Heart right ventricle (tissue), 16 donors: ENCODE measurements at regions not wholly inside any gene's neighbourhood (a gene's known extent, or its start where the extent isn't known, plus 50 kb on each side); places are given as distances from the start of the nearest gene placed in this dataset.

ENCODE experiments used
- ATAC-seq, 8 donors: fragments of 200-7000 bp; cut with Tn5 transposase; one replicate each; pipeline ENCODE4 v1.9.1; 2020; ENCODE audit warnings: mild to moderate bottlenecking in 8 of 8, moderate library complexity in 8 of 8, moderate number of reproducible peaks in 1 of 8
- DNase-seq, 2 donors: peaks; one replicate each; pipeline ENCODE4 v3.0.0-alpha.2; 2020
- H3K27ac ChIP-seq, 10 donors: fragments of 200-600 bp; sonication (generic) in 2 of 10; one replicate each; pipeline versions ENCODE4 v1.5.0 to v1.8.0; 2020 to 2022; ENCODE audit warnings: mild to moderate bottlenecking in 3 of 10
- H3K27me3 ChIP-seq, 7 donors: fragments of 200-600 bp; one replicate each; pipeline ENCODE4 v1.8.0; 2021 to 2022; ENCODE audit warnings: mild to moderate bottlenecking in 2 of 7
- H3K36me3 ChIP-seq, 9 donors: fragments of 200-600 bp; sonication (generic) in 1 of 9; one replicate each; pipeline versions ENCODE4 v1.5.0 to v1.8.0; 2020 to 2022; ENCODE audit warnings: mild to moderate bottlenecking in 2 of 9
- H3K4me1 ChIP-seq, 9 donors: fragments of 200-600 bp; sonication (generic) in 1 of 9; one replicate each; pipeline versions ENCODE4 v1.5.0 to v1.8.0; 2020 to 2022; ENCODE audit warnings: mild to moderate bottlenecking in 4 of 9
- H3K4me3 ChIP-seq, 10 donors: fragments of 200-600 bp; sonication (generic) in 2 of 10; one replicate each; pipeline versions ENCODE4 v1.5.0 to v1.8.0; 2020 to 2022; ENCODE audit warnings: mild to moderate bottlenecking in 7 of 10, moderate library complexity in 2 of 10
- H3K9me3 ChIP-seq, 11 donors: fragments of 200-600 bp in 10 of 11; sonication (generic) in 2 of 11; one replicate each; pipeline versions ENCODE4 v1.5.0 to v1.8.0; 2013 to 2022; ENCODE audit warnings: mild to moderate bottlenecking in 2 of 11, control low read depth in 1 of 11, moderate library complexity in 1 of 11
- CTCF ChIP-seq, 9 donors: fragments of 200-600 bp; sonication (generic) in 2 of 9; IDR thresholded peaks; one replicate each; pipeline versions ENCODE4 v1.5.0 to v1.8.0; 2021 to 2022; ENCODE audit warnings: antibody characterized with exemption in 9 of 9, mild to moderate bottlenecking in 5 of 9, moderate library complexity in 1 of 9
- WGBS, 2 donors: extraction: QIAGEN DNeasy Blood & Tissue Kit; methylation state at CpG; one replicate each; pipeline ENCODE4 v1.1.7; 2013; ENCODE audit warnings: inconsistent platforms in 1 of 2; 5-methylcytosine and 5-hydroxymethylcytosine counted together
- intact Hi-C, 10 donors: fragments of 100-400 bp; cut with DNase I; formaldehyde crosslinking; loops; one replicate each; pipeline versions ENCODE4 v1.11.1 to v1.14.2; 2022
- donor health status: Arrhythmogenic right ventricular cardiomyopathy.
- donor health status: ischemic (EF 13 %, LVEDD 7.1; RV severe dilation, severe dysfunction).
- donor health status: healthy with polysubstance abuse.
- donor health status: DM: no; HTN: yes; CAD: no.
- donor health status: DM: no; HTN: no; CAD: no.
- donor health status: ischemic (EF 25% LVEDD 6.9; RV normal size, moderate dysfunction).
- donor health status: ischemic (EF 25% LVEDD 5.7; RV mildly dilated, moderate dysfunction).
- donor health status: healthy.
- donor health status: DM: yes; HTN: yes; CAD: no.
- donor health status: Ischemic cardiomyopathy.
- donor health status: ischemic (EF 35%, LVEDD 5.7; RV mildly dilated, moderate dysfunction).
- donor health status: nonischemic (EF 11% LVEDD 7.7; RV severe dilation, severe dysfunction).
- donor health status: DM: yes; HTN: yes; CAD: no.
- donor health status: PGD.
- donor health status: ischemic (EF 29% LVEDD 5.4; RV normal size, mild dysfunction).
- donor health status: nonischemic (EF 23%, LVEDD 6.1; RV moderate dilation, normal function).

GRCh38 chr17:79452706-79453105 lies 158.1 kb downstream of the RBFOX3 start:
- no peaks in the 10 kb centered on the region for H3K9me3 ChIP-seq
- WGBS, 2 donors, result 75% methylated on average over 11 of the region's 11 CpGs
- DNase-seq, result no peak
- H3K36me3 ChIP-seq, result no peaks in the 10 kb centered on the region
- H3K4me1 ChIP-seq, result no peaks in the 10 kb centered on the region
- intact Hi-C loops, result no loop called here
- no peak overlapping the region for H3K4me3 ChIP-seq
- no peak overlapping the region for H3K27ac ChIP-seq
- peaks cover 0 to 41% (median 13%) of the 10 kb centered on the region in 7 donors for H3K27me3 ChIP-seq
- TF ChIP-seq CTCF (IDR thresholded peaks at IDR 0.05), result no peak
- no peak for ATAC-seq

- no peaks in the 10 kb centered on the region for H3K4me1 ChIP-seq
- H3K9me3 ChIP-seq, result no peaks in the 10 kb centered on the region
- H3K4me3 ChIP-seq, result no peak overlapping the region
- no peak for DNase-seq
- no peak for TF ChIP-seq CTCF (IDR thresholded peaks at IDR 0.05)
- intact Hi-C loops, result no loop called here
- ATAC-seq, result no peak
- H3K36me3 ChIP-seq, result no peaks in the 10 kb centered on the region
- peaks cover 0 to 44% (median 12%) of the 10 kb centered on the region in 7 donors for H3K27me3 ChIP-seq
- WGBS, 2 donors, result 64 to 81% methylated on average over 7 of the region's 7 CpGs
- H3K27ac ChIP-seq, result no peak overlapping the region
Measured at GRCh38 chr17:79451167-79451566, 159.7 kb downstream of the RBFOX3 start.

GRCh38 chr17:79446399-79447009 lies 164.3 kb downstream of the RBFOX3 start:
- no peaks in the 10 kb centered on the region for H3K36me3 ChIP-seq
- TF ChIP-seq CTCF (IDR thresholded peaks at IDR 0.05), result no peak
- H3K9me3 ChIP-seq, result no peaks in the 10 kb centered on the region
- H3K4me3 ChIP-seq, result no peak overlapping the region
- ATAC-seq, result no peak
- no peak for DNase-seq
- intact Hi-C loops, result no loop called here
- no peaks in the 10 kb centered on the region for H3K4me1 ChIP-seq
- peaks cover 0 to 29% (median 8%) of the 10 kb centered on the region in 7 donors for H3K27me3 ChIP-seq
- 71 to 72% methylated on average over 12 of the region's 12 CpGs for WGBS, 2 donors
- no peak overlapping the region for H3K27ac ChIP-seq

DNA sequence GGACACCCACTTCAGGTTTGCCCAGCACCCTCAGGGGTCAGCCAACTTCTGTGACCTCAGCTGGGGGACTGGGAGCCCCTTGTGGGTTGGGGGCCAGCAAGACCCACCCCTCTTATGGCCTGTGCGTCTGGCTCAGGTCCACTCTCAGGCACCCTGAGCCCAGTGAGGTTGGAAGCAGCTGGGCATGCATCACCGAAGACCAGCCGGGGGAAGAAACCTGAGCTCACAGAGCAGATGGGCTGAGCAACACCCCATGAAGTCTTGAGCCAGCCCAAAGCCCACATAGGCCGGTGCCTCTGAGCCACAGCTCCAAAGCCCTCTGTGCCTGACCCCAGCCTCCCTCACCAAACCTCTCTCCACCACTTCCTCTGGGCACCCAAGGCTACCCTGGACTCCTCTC lies 166.7 kb downstream of the RBFOX3 start:
- 82 to 89% methylated on average over 4 of the region's 4 CpGs for WGBS, 2 donors
- H3K4me1 ChIP-seq, result no peaks in the 10 kb centered on the region
- H3K36me3 ChIP-seq, result no peaks in the 10 kb centered on the region
- ATAC-seq (no peak), DNase-seq (no peak)
- H3K27ac ChIP-seq, result no peak overlapping the region
- no peak for TF ChIP-seq CTCF (IDR thresholded peaks at IDR 0.05)
- H3K4me3 ChIP-seq, result no peak overlapping the region
- intact Hi-C loops, result no loop called here
- no peaks in the 10 kb centered on the region for H3K9me3 ChIP-seq
- H3K27me3 ChIP-seq, result peaks cover 0 to 44% (median 13%) of the 10 kb centered on the region in 7 donors
